HG03442 (cell line): ENCODE measurements at regions not wholly inside any gene's neighbourhood (a gene's known extent, or its start where the extent isn't known, plus 50 kb on each side); places are given as distances from the start of the nearest gene placed in this dataset.

Experiments
- ATAC-seq: cut with Tn5 transposase; IDR thresholded peaks from one replicate; pipeline ENCODE4 v1.9.1; 2021; ENCODE audit warnings: mild to moderate bottlenecking, moderate library complexity; ENCODE audit not compliant: unreplicated experiment

DNA sequence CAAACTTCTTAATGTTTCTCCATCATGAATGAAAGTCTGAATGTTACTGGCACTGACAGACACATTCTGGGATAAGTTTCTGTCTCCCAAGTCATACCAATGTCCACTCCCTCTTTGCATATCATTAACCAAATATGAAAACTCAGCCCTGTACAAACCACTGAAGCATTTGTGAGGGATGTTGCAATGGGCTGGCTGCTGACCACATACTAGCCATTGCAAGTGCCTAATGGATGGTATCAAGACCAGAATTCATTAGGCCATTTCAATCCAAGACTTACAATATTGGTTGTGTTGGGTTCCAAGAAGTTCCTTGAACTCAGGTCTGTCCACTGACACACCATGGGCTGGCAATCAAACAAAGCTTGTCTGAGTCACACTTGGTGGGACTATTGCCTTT, 73.8 kb downstream of the CBLN2 start:
- ATAC-seq = no peak

DNA sequence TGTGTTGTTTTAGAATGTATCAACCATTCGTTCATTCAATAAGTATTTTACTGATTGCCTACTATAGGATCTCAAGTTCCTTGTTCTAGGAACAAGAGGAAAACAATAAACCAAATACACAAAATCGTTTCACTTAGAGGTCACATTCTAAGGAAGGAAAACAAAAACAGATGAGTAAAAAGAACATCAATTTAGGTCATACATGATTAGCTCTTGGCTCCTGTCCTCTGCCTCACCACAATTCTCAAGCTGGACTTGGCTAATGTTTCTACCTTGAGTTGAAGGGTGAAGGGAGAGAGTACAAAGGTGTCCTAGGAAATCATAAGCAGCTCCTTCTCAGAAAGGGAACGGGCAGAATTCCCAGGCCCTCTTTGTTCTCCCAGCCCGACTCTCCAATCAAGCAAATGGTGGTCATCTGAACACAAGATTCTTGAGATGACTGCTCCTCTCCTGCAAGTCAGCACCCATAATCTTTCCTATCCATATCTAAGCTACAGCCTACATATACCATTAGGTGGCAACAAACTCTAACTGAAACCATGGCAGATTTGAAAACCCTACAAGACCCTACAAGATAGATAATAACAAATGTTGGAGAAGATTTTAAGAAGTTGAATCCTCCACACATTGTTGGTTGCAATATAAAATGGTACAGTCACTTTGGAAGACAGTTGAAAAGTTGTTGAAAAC, 76.0 kb downstream of the CBLN2 start:
- no peak for ATAC-seq

DNA sequence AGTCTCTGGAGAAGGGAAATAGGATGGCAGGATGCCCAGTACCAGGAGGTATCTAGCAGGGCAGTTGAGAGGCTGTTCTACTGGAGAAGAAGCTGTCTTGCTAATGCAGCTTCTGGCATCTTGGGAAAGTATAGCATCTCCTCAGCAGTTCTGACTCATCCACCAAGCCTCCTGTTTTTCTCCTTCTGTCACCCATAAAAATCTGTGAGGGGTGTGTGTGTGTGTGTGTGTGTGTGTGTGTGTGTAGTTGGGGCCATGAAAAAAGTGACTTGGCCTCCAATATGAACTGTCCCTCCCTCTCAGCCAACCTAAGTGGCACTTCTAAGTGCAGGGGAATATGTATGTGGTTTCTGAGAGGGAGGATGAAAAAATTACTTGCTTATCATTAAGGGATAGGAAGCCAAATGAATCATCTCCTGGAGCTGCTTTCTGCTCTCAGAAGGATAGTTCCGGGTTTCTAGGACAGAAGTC, 83.9 kb downstream of the CBLN2 start:
- no peak for ATAC-seq

DNA sequence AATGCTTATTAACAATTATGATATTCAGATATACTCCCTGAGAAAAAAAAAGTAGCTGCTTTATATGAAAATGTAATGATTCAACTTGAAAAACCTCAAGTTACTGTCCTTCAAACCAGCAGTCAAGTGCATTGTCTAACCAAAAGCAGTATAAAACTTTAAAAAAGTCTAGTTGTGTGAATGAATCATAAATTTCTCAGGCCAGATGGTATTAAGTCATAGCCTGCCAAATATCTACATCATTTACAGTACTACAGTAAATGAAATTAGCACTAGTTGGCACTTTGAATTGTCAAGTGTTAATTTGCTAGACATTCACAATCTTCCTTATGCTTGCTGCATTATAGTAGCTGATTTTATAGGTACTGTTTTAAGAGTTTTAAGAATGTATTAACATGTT, 85.9 kb downstream of the CBLN2 start:
- ATAC-seq = no peak

DNA sequence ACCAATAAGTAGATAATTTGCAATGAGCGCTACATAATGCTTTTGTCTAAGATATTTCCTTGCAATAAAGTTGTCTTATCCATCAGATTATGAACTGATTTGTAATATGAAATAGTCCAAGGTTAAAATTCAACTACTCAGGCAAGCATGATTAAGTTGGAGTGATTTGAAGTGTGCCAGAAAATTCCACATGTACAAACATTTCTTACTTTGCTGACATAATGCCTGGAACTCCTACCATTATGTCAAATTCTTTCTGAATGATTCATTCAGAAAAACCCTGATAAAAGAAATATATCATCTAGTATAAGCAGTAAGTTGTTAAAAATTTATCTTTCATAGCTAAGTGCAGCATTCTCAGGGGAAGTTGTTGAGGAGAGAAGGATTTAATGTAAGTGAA, 87.3 kb downstream of the CBLN2 start:
- ATAC-seq = no peak

DNA sequence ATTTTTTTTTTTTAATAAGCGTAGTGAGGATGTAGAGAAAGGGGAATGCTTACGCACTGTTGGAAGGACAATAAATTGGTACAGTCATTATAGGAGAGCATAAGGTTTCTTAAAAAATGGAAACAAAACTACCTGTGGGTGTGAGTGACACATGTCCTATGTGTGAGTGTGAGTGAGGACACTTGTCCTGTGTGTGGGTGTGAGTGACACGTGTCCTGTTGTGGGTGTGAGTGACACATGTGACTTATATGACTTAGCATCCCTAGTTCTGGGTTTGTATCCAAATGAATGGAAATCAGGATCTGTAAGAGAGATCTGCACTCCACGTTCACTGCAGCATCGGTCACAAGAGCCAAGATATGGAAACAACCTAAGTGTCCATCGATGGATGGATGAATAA, 91.8 kb downstream of the CBLN2 start:
- ATAC-seq = no peak

DNA sequence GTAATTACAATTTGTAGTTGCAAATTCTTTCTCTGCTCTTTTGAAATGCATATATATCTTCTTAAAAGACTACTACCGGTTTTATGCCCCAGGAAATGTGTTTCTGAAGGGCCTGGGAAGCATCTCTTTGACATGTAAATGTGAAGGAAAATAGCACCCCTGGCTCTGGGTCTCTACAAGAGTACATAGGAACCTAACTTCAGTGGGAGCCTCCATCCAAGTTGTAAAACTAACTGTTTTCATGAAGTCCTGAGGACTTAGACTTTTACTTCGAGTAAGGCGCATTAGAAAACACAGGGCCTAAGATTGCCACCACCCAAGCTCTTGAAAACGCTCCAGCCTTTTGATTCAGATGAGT, 99.4 kb downstream of the CBLN2 start:
- ATAC-seq = no peak

DNA sequence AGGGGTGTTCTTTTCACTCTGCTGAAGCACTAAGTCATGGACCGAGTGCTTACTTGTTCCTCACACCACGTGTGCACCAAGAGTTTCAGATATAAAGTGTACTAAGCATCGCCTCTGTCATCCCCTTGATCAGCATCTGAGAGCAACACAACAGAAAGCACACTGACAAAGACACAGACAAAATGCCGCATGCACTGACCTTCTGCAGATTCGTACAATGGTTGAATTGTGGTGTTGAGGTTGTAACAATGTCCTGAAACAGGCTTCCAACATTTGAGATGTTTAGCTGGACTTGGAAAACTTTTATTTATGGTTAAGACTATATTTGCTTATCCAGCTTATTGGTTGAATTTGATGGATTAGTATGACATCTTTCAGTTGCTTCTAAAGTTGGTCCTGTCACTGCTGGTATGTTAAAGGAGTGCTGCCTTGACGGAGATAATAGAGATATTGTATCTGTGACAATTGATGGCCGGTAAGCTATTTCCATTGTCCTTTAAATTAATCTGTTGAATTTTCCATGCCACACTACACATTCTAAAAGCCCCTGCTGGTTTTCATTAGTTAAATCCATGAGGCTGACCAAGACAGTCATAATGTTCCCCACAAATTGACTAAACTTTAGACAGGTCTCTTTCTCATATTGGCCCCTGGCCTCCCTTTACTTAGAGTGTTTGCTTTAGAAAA, 99.9 kb downstream of the CBLN2 start:
- no peak for ATAC-seq

DNA sequence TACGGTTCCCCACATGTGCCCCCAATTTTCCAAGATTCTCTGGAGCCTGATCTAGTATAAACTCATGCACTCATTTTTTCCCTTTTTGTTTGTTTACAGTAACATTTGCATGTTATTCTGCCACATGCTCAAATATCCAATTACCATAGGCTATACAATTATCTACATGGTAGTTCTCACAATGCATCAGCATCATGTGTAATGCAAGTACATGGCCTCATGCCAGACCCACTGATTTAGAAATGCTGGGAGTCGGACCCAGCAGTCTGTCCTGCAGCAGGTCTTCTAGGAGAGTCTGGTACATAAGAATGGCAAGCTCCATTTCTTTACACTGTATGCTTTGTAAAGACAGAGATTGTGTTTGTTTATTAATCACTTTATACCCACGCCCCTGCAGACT, 107.7 kb downstream of the CBLN2 start:
- ATAC-seq = no peak

DNA sequence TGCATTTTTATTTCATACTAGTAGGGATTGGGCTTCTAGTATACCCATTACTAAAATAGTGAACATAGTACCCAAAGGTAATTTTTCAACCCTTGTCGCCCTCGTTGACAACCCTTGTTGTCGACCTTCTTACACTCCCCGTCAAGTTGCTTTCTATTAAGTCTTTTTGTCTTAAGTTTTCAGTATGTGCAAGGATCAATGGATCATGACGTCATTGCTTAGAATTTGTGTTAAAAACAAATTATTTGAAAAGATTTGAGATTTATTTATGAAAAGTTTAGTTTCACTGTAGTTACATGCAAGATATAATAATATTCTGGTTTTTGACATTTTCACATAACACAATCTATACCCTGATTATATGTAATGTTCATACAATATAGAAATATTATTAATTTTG, 110.4 kb downstream of the CBLN2 start:
- ATAC-seq = no peak

DNA sequence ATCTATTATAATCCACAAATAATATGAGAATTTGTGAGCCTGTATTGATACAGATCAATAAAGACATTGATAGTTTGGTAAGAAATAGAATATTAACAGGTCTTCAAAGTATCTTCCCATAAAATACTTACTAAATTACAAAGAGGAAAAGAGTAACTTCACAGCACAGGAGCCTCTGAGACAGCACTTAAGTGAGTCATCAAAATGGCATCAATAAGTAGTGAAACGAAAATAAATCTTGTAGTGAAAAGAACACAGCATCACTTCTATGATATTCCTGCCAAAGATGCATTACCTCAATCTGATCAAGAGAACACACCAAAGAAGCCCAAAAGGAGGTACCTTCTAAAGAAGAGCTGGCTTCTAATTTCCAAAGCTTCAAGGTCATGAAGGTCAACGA, 116.4 kb downstream of the CBLN2 start:
- no peak for ATAC-seq

DNA sequence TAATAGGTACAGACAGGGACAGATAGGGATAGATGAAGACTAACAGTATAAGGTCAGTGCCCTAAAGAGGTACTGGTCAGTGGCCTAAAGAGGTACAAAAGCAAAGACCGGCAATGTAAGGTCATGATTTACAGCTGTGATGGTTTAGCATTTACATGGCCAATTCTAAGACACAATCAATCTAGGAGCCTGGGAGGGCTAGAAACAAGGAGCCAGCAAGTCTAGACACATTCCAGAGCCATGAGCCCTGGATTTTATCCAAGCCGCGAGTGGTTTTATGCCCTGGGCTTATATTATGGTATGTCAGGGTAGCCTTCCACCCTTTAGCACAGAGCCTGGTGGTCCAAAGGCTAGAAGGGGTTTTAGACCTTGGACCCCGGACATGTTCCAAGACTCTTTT, 124.2 kb downstream of the CBLN2 start:
- ATAC-seq = no peak

DNA sequence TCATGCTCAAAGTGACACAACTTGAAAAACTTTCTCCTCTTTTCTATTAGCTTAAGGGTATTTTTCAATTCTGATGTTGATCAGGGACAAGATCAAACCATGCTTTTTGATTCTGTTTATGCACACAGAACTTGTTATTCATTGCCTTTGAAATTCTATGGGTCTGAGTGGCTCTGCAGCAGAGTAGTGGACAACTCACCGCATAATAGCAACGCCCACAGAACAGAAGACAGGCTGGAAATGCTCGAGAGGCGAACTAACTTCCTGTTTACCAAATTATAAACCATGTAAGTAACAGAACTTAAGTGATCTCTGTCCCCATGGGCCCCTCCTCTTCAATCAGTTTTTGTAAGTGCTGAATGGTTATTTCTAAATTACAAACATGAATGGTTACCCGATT, 131.2 kb downstream of the CBLN2 start:
- ATAC-seq = no peak

DNA sequence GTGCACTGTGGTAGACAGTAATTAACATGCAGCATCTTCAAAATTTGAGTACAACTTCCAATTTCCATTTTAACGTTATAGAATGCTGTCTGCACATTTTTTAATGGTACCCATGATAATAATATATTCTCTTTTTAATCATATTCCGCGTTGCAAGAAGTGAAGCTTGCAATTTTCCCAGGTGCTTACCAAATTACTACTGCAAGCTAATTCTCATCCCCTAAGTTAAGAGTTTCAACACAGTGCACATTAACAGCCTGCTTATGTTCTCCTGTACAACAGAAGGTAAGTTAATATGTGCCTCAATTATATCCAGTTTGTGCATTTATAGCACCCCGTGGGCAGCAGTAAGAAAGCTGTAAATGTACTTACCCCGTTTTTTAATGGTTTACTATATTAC, 132.9 kb downstream of the CBLN2 start:
- no peak for ATAC-seq

DNA sequence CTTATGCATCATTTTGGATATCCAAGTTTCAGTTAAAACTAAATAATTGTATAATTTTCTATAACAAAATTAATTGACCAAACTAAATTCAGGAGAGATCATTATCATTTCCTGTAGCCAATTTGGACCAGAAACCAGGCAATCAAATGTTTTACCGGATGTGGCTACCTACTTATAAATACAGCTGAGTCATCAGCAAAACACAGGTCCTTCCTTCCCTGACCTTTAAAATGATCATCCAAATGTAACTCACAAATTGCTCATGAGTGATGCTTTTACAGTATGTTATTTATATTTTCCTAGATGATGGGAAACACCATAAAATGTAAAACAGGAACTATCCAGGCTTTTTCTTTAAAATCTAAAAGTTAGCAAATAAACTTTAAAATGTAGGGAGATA, 133.7 kb downstream of the CBLN2 start:
- ATAC-seq = no peak

DNA sequence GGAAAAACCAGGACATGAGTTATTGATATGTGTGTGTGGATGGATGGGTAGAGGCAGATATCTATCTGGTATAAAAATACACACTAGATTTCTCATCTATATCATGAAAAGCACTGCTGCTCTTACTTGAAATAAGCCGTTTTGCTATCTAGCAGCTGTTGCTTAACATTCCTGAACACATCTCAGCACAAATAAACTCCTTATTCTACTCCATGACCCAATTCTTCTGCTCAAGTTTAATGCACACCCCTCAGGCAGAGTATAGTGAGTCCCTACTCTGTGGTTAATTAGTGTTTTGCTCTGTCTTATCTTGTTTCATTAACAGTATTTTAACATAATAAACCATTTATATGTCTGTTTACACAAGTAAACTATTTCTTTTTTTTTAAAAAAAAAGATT, 134.2 kb downstream of the CBLN2 start:
- ATAC-seq = no peak

DNA sequence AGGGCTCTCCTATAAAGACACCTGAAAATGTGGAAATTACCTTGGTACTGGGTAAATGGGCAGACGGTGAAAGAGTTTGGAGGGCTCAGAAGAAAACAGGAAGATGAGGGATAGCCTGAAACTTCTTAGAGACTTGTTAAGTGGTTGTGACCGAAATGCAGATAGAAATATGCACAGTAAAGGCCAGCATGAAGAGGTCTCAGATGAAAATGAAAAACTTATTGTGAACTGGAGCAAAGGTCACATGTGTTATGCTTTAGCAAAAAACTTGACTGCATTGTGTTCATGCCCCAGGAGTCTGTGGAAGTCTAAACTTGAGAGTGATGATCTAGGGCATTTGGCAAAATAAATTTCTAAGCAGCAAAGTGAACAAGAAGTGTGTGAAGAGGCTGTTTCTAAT, 137.1 kb downstream of the CBLN2 start:
- ATAC-seq = no peak

DNA sequence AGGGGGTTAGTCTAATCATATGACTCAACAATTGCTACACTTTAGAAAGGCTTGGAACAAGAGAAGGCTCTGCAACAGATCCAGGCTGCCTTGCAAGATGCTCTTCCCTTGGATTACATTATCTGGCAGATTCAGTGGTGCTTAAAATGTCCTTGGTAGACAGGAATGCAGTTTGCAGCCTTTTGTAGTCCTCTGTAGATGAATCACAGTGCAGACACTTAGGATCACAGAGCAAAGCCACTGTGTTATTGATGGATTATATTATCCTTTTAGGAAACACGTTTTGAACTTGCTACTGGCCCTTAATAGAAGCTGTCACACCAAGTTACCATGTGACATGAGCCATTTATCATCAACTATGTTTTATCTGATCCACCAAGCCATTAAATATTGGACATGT, 152.2 kb downstream of the CBLN2 start:
- ATAC-seq = no peak

DNA sequence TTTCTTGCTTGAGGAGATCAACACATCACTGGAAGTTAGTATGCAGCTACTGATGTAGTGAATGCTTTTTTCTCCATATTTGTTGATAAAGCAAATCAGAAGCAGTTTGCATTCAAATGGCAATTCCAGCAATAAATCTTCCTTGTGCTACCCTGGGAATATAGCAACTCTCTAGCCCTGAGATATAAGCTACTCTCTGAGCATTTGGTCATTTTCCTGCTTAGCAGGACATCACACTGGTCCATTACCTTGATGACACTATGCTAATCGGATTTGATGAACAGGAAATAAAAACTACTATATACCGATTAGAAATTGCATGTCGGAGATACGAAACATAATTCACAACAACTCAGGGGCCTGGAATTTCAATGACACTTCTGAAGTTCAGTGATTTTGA, 152.7 kb downstream of the CBLN2 start:
- no peak for ATAC-seq

DNA sequence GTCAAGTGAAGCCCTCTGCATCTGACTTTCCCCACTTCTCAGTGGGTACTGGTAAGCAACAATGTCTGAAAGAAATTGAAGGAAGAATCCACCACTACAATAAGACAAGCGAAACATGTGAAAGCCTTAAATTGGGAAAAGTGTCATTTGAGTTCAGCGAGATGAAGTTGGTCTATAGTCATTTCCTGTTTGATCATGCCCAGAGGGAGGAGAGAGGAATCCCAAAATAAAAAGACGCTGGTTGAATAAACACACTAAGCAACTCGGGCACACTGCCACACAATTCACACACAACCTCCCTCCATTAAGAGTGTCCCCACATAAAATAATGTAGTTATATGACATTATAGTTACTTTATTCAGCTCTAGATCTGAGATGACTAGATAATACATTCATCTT, 166.1 kb downstream of the CBLN2 start:
- ATAC-seq = no peak

DNA sequence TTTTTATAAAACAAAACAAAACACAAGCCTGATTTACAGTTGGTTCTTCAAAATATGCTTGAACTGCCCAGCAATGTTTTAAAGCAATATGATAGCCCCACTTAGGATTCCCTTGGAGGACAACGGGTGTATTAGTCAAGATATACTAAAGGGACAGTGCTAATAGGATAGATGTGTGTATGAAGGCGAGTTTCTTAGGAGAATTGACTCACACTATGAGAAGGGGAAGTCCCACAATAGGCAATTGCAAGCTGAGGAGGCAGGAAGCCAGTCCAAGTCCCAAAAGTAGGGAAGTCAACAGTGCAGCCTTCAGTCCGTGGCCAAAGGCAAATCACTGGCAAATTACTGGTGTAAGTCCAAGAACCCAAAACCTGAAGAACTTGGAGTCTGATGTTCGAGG, 167.9 kb downstream of the CBLN2 start:
- no peak for ATAC-seq

DNA sequence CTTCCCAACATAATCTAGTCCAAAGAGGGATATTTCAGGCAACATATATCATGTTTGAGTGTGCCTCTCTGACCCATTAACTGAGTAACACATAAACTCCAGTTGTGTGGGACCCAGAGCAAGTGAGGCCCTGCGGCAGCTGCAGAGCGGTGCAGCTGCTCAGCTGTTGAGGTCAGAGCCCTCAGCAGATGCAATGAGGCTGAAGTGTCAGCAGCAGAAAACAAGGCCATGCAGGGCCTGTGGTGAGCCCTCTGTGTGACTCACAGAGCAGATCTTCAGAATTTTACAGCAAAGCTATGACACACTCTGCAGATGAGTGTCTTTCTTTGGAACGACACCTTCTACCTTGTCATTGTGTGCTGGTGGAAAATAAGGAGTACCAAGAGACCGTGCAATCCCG, 168.5 kb downstream of the CBLN2 start:
- ATAC-seq = no peak

DNA sequence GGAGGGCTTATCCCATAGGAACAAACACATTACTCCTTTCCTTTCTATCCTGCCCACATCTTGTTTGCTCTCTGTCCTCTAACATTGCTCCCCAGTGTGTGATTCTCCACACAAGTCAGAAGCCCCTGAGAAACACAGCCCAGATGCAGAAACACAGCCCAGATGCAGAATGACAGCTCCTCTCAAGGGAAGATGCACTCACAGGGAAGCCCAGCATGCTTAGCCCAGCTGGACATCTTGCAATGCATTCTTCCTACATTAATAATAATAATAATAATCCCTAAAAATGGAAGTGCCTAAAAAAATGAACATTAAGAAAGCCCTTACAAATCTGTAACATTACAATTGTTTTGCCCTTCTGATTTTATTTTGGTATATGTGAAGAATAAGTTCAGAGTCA, 172.1 kb downstream of the CBLN2 start:
- no peak for ATAC-seq
